NT2/D1 (cell line): ENCODE measurements at regions not wholly inside any gene's neighbourhood (a gene's known extent, or its start where the extent isn't known, plus 50 kb on each side); places are given as distances from the start of the nearest gene placed in this dataset.

Experiments used
- DNase-seq: peaks from one replicate; pipeline ENCODE4 v3.0.0-alpha.2; 2011; ENCODE audit warnings: low read depth, low spot score
- H3K27me3 ChIP-seq: 2 replicates; pipeline ENCODE4 v1.6.0; 2011; ENCODE audit warnings: mild to moderate bottlenecking; ENCODE audit not compliant: insufficient read length, insufficient read depth
- H3K36me3 ChIP-seq: 2 replicates; pipeline ENCODE4 v1.6.1; 2011; ENCODE audit warnings: mild to moderate bottlenecking, low read length, mixed read lengths; ENCODE audit not compliant: insufficient read depth, insufficient read length
- H3K4me1 ChIP-seq: 2 replicates; pipeline ENCODE4 v1.5.1; 2011; ENCODE audit not compliant: insufficient read depth, insufficient read length
- H3K4me3 ChIP-seq: 2 replicates; pipeline ENCODE4 v1.5.1; 2011; ENCODE audit warnings: low read depth; ENCODE audit not compliant: insufficient read length
- H3K9ac ChIP-seq: 2 replicates; pipeline ENCODE4 v1.6.0; 2011; ENCODE audit warnings: low read depth; ENCODE audit not compliant: insufficient read length
- H3K9me3 ChIP-seq: 2 replicates; pipeline ENCODE4 v1.5.1; 2011; ENCODE audit warnings: mild to moderate bottlenecking, low read length; ENCODE audit not compliant: insufficient read depth
- SUZ12 ChIP-seq: IDR thresholded peaks from 2 replicates; pipeline ENCODE4 v1.6.1; 2011; ENCODE audit not compliant: insufficient read length, insufficient read depth; ENCODE audit errors: extremely low read depth
- YY1 ChIP-seq: IDR thresholded peaks from 2 replicates; pipeline ENCODE4 v1.6.1; 2011; ENCODE audit not compliant: insufficient read length, insufficient read depth
- ZNF274 ChIP-seq: IDR thresholded peaks from 2 replicates; pipeline ENCODE4 v1.6.1; 2011; ENCODE audit warnings: mild to moderate bottlenecking, low read depth, low read length

DNA sequence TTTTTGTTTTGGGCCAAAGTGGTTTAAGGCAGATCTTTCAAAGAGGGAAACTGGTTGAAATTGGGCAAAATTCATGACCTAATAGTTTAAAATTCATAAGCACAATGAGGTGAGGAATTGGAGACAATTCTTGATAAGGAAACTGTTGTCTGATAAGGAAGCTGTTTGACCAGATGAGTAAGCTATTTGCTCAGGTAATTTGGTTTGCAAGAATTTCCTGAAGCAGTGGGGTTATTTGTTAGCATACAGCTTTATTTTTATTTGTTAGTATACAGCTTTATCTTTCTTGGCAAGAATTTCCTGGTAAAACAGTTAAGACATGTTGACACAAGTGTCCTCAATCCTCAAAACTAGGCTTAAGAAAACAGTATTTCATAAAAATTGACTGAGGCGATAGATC, 559.0 kb downstream of the GALC start:
- TF ChIP-seq ZNF274 (no peak), YY1 (no peak), SUZ12 (no peak)
- H3K9me3 ChIP-seq: no peaks in the 10 kb centered on the region
- H3K9ac ChIP-seq: no peak overlapping the region
- H3K27me3 ChIP-seq: no peaks in the 10 kb centered on the region
- H3K4me3 ChIP-seq: no peak overlapping the region
- no peaks in the 10 kb centered on the region for H3K36me3 ChIP-seq
- DNase-seq: no peak
- H3K4me1 ChIP-seq: no peaks in the 10 kb centered on the region

DNA sequence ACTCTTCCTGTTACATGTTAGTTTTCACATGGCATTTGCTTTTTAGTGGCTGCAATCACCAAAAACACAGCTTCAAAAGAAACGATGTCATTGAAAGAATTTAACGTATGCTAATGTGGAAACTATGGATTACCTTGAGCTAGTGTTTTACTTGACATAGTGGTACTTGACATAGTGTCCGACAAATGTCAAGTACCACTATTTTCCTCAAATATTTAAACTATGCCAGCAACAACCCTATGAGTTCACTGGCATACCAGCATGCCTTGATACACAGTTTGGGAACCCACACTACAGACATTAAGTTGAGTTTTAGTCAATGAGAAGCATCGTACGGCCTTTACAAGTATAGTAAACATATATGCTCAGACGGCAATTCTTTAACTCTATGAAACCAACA, 560.3 kb downstream of the GALC start:
- no peaks in the 10 kb centered on the region for H3K36me3 ChIP-seq
- DNase-seq: no peak
- no peaks in the 10 kb centered on the region for H3K9me3 ChIP-seq
- H3K4me1 ChIP-seq: no peaks in the 10 kb centered on the region
- TF ChIP-seq YY1 (no peak), ZNF274 (no peak), SUZ12 (no peak)
- no peak overlapping the region for H3K4me3 ChIP-seq
- no peak overlapping the region for H3K9ac ChIP-seq
- no peaks in the 10 kb centered on the region for H3K27me3 ChIP-seq

DNA sequence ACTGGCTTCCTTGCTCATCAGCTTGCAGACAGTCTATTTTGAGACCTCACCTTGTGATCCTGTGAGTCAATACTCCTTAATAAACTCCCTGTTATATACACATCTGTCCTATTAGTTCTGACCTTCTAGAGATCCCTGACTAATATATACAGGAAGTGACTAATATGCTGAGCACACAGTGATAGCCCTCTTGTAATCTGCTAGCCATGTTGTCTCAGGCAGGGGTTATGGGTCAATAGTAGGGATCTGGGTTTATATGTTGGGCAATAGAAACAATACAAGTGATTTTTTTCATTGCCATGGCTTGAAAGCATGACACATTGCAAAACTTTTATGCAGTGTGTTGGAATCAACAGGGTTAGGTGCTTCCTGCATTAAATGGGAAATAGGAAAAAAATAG, 562.2 kb downstream of the GALC start:
- Histone ChIP-seq H3K4me1 (no peaks in the 10 kb centered on the region), H3K4me3 (no peak overlapping the region), H3K9me3 (no peaks in the 10 kb centered on the region), H3K27me3 (no peaks in the 10 kb centered on the region), H3K36me3 (no peaks in the 10 kb centered on the region), H3K9ac (no peak overlapping the region)
- no peak for DNase-seq
- TF ChIP-seq SUZ12 (no peak), ZNF274 (no peak), YY1 (no peak)

DNA sequence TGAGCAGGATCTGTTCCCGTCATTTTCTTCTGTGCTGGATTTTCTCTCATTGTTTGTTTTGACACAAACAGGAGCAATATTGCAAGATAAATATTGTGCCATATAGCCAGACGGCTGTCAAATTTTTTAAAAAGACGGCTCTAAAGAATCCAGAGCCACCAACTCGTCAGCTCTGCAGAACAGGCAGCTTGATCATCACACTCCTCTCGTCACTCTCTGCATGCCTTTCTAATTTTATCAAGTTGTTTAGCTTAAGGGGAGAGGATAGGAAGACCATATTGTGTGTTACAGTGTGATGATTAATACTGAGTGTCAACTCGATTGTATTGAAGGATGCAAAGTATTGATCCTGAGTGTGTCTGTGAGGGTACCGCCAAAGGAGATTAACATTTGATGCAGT, 562.8 kb downstream of the GALC start:
- no peak for TF ChIP-seq ZNF274
- no peak for TF ChIP-seq SUZ12
- TF ChIP-seq YY1: no peak
- no peaks in the 10 kb centered on the region for H3K36me3 ChIP-seq
- H3K27me3 ChIP-seq: no peaks in the 10 kb centered on the region
- no peak overlapping the region for H3K4me3 ChIP-seq
- H3K9me3 ChIP-seq: no peaks in the 10 kb centered on the region
- H3K4me1 ChIP-seq: no peaks in the 10 kb centered on the region
- H3K9ac ChIP-seq: no peak overlapping the region
- DNase-seq: no peak

DNA sequence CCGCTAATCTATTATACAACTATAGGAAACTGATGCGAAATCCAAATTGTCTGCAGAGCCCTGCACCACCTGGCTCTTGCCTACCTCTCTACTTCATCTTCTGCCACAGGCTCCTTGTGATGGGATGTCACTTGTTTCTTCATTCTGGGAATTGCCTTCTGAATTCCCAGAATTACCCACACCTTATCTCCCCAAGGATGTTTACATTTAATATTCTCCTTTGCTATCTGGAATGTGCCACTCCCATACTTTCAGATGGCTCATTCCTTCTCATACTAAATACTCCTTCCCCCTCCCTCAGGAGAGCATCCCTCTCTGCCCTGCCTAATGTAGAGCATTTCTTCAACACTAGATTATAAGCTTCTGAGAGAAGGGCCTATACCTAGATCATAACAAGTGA, 573.1 kb downstream of the GALC start:
- Histone ChIP-seq H3K9me3 (peaks cover 26% of the 10 kb centered on the region), H3K27me3 (no peaks in the 10 kb centered on the region), H3K9ac (no peak overlapping the region), H3K36me3 (no peaks in the 10 kb centered on the region), H3K4me3 (no peak overlapping the region), H3K4me1 (no peaks in the 10 kb centered on the region)
- DNase-seq: no peak
- TF ChIP-seq YY1 (no peak), ZNF274 (no peak), SUZ12 (no peak)

DNA sequence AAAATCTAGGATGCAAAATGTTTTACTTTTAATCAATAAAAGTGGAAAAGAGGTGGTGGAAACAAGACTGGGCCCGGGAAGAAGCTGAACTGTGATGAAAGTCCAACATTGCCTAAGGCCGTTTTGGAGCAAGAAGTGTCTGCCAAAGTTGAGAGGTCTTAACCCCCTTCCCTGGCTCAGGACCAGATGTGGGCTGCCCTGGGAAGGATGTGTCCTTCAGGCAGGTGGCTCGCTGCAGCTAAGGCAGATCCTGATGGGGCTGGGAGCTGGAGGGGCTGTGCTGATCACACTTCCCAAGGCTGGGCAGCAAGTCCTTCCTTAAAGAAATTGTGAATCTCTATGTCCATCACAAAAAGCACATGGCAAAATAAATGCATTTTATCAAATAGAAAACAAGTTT, 581.6 kb downstream of the GALC start:
- no peaks in the 10 kb centered on the region for H3K9me3 ChIP-seq
- H3K9ac ChIP-seq: no peak overlapping the region

DNA sequence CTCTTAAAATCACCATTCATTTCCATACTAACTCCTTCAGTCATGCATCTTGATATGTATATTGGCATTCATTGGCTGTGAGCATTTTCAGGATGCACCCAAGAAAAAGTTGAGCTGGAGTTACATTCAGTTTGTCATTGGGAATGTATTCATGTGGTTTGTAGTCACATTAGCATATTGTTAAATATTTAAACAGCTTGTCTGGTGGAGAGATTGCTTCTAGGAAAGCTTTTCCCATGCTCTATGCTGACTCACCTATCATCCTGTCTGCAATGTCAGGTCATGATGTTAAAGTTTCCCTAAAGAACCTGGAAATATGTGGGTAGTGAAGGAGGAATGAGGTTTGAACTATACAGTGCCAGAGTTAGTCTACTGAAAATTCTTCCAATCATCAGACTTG, 583.6 kb downstream of the GALC start:
- no peak overlapping the region for H3K9ac ChIP-seq
- H3K4me3 ChIP-seq: no peak overlapping the region
- TF ChIP-seq YY1: no peak
- TF ChIP-seq ZNF274: no peak
- TF ChIP-seq SUZ12: no peak
- no peaks in the 10 kb centered on the region for H3K4me1 ChIP-seq
- H3K9me3 ChIP-seq: no peaks in the 10 kb centered on the region
- no peaks in the 10 kb centered on the region for H3K36me3 ChIP-seq
- no peak for DNase-seq
- H3K27me3 ChIP-seq: no peaks in the 10 kb centered on the region

More for the DNA sequence above, 581.6 kb downstream of the GALC start:
- no peaks in the 10 kb centered on the region for H3K4me1 ChIP-seq
- H3K36me3 ChIP-seq: no peaks in the 10 kb centered on the region
- no peaks in the 10 kb centered on the region for H3K27me3 ChIP-seq
- TF ChIP-seq YY1: no peak
- no peak for TF ChIP-seq ZNF274
- TF ChIP-seq SUZ12: no peak
- no peak for DNase-seq
- no peak overlapping the region for H3K4me3 ChIP-seq

DNA sequence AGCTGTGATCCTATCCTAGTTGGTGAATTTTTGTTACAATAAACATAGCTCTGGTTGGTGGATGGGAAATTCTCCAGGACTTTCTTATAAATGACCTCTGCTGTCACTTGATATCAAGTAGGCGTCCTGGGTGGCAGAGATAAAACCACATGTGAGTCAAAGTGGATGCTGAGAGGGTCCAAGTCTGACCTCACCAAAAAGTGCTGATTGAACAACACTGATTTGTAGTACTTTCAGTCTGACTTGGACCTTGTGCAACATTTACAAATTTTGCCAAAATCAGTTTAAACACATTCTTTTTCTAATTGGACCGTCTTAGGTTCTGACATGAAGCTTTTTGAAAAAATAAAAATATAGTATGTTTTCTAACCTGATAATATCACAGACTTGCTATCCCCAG, 585.6 kb downstream of the GALC start:
- Histone ChIP-seq H3K36me3 (no peaks in the 10 kb centered on the region), H3K27me3 (no peaks in the 10 kb centered on the region), H3K9ac (no peak overlapping the region), H3K4me3 (no peak overlapping the region), H3K4me1 (no peaks in the 10 kb centered on the region), H3K9me3 (no peaks in the 10 kb centered on the region)
- DNase-seq: no peak
- no peak for TF ChIP-seq SUZ12
- no peak for TF ChIP-seq YY1
- TF ChIP-seq ZNF274: no peak
